OCI-LY7 (cell line): ENCODE measurements at regions not wholly inside any gene's neighbourhood (a gene's known extent, or its start where the extent isn't known, plus 50 kb on each side); places are given as distances from the start of the nearest gene placed in this dataset.

Experiments
- CTCF ChIP-seq: fragments of 200-600 bp; sonication (generic); conservative IDR thresholded peaks from 2 replicates; pipeline ENCODE4 v1.5.1; 2014; ENCODE audit warnings: mild to moderate bottlenecking, antibody characterized with exemption, low read length, moderate library complexity, mixed read lengths
- EZH2phosphoT487 ChIP-seq: fragments of 200-600 bp; sonication (generic); IDR thresholded peaks from 2 replicates; pipeline ENCODE4 v1.6.1; 2018; ENCODE audit warnings: low read depth, borderline replicate concordance, mild to moderate bottlenecking, mixed run types, antibody characterized with exemption, low read length, moderate library complexity, mixed read lengths

- no peak for TF ChIP-seq CTCF
- TF ChIP-seq EZH2phosphoT487, result no peak
Measured at GRCh38 chr4:127145006-127145540, 487.7 kb upstream of the INTU start.
